Left lung (tissue), 4 donors: ENCODE measurements at regions not wholly inside any gene's neighbourhood (a gene's known extent, or its start where the extent isn't known, plus 50 kb on each side); places are given as distances from the start of the nearest gene placed in this dataset.

Experiments used
- ATAC-seq: fragments of 200-7000 bp; cut with Tn5 transposase; one replicate; pipeline ENCODE4 v1.9.1; 2020; ENCODE audit warnings: moderate library complexity
- DNase-seq, 4 donors: peaks; one replicate each; pipeline ENCODE4 v3.0.0-alpha.2; 2013 to 2020
- H3K27ac ChIP-seq, 2 donors: fragments of 200-600 bp; sonication (generic) in 1 of 2; one replicate each; pipeline versions ENCODE4 v1.5.0 to v1.8.0; 2020 to 2021
- H3K27me3 ChIP-seq, 2 donors: fragments of 200-600 bp; sonication (generic) in 1 of 2; one replicate each; pipeline versions ENCODE4 v1.5.0 to v1.8.0; 2020 to 2021
- H3K36me3 ChIP-seq, 2 donors: fragments of 200-600 bp; sonication (generic) in 1 of 2; one replicate each; pipeline versions ENCODE4 v1.5.0 to v1.8.0; 2020 to 2021
- H3K4me1 ChIP-seq, 2 donors: fragments of 200-600 bp; one replicate each; pipeline ENCODE4 v1.8.0; 2021
- H3K4me3 ChIP-seq, 2 donors: fragments of 200-600 bp; sonication (generic) in 1 of 2; one replicate each; pipeline versions ENCODE4 v1.5.0 to v1.8.0; 2020 to 2021; ENCODE audit warnings: mild to moderate bottlenecking in 1 of 2
- H3K9me3 ChIP-seq, 2 donors: fragments of 200-600 bp; sonication (generic) in 1 of 2; one replicate each; pipeline versions ENCODE4 v1.5.0 to v1.8.0; 2020 to 2021
- intact Hi-C, 2 donors: fragments of 100-400 bp; cut with DNase I; formaldehyde crosslinking; loops; one replicate each; pipeline versions ENCODE4 v1.11.2 to v1.14.2; 2022
- TF ChIP-seq, protein P1 (sequence below), 2 donors: fragments of 200-600 bp; sonication (generic) in 1 of 2; IDR thresholded peaks; one replicate each; pipeline versions ENCODE4 v1.5.0 to v1.8.0; 2021; ENCODE audit warnings: antibody characterized with exemption in 2 of 2
- donor health status: DM: no; HTN: yes; CAD: no.
- donor health status: DM: no; HTN: no; CAD: no.

DNA sequence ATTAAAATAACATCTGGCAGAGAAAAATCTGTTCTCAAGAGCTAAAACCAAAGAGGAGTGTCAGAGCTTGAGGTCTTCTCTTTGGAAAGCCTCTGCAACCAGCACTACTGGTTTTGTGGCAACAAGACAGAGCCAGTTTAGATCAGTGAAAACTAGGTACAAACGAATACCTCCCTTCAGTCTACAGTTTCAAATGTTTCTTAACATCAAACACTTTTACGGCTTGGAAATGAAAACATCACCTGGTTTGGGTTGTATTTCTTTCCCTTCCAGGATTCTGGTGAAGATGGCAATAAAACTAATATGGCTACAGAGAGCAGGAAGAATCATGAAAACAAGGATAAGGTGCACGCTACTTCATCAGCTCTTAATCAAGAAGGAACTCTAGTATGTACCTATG, 339.4 kb upstream of the ESRRG start:
- ATAC-seq (no peak), DNase-seq (no peak)
- H3K9me3 ChIP-seq: no peaks in the 10 kb centered on the region
- TF ChIP-seq, protein P1, sequence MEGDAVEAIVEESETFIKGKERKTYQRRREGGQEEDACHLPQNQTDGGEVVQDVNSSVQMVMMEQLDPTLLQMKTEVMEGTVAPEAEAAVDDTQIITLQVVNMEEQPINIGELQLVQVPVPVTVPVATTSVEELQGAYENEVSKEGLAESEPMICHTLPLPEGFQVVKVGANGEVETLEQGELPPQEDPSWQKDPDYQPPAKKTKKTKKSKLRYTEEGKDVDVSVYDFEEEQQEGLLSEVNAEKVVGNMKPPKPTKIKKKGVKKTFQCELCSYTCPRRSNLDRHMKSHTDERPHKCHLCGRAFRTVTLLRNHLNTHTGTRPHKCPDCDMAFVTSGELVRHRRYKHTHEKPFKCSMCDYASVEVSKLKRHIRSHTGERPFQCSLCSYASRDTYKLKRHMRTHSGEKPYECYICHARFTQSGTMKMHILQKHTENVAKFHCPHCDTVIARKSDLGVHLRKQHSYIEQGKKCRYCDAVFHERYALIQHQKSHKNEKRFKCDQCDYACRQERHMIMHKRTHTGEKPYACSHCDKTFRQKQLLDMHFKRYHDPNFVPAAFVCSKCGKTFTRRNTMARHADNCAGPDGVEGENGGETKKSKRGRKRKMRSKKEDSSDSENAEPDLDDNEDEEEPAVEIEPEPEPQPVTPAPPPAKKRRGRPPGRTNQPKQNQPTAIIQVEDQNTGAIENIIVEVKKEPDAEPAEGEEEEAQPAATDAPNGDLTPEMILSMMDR (IDR thresholded peaks at IDR 0.05): no peak
- H3K4me3 ChIP-seq: no peak overlapping the region
- H3K4me1 ChIP-seq: no peaks in the 10 kb centered on the region
- H3K36me3 ChIP-seq: no peaks in the 10 kb centered on the region
- no peaks in the 10 kb centered on the region for H3K27me3 ChIP-seq
- intact Hi-C loops: no loop called here
- no peak overlapping the region for H3K27ac ChIP-seq

DNA sequence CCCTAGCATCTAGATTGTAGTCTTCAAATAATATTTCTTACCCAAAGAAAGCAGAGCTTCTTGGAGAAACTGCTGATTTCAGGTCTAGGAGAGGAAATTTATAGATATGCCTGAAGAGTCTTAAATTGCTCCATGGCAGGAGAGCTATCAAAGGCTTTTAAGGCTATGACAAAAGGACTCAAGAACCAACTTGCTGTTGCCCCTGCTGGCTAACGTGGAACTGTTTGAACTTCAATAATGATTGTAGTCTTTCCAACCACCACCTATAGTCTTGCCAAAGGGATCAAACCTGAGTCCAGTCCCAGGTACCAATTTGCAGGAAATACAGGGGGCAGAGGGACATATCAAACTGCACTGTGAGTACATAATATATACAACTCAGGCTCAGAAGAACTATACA, 336.2 kb upstream of the ESRRG start:
- Histone ChIP-seq H3K27me3 (no peaks in the 10 kb centered on the region), H3K36me3 (no peaks in the 10 kb centered on the region), H3K4me3 (no peak overlapping the region), H3K27ac (no peak overlapping the region), H3K9me3 (no peaks in the 10 kb centered on the region), H3K4me1 (no peaks in the 10 kb centered on the region)
- intact Hi-C loops: no loop called here
- TF ChIP-seq, protein P1 (IDR thresholded peaks at IDR 0.05): no peak
- ATAC-seq: no peak
- no peak for DNase-seq

DNA sequence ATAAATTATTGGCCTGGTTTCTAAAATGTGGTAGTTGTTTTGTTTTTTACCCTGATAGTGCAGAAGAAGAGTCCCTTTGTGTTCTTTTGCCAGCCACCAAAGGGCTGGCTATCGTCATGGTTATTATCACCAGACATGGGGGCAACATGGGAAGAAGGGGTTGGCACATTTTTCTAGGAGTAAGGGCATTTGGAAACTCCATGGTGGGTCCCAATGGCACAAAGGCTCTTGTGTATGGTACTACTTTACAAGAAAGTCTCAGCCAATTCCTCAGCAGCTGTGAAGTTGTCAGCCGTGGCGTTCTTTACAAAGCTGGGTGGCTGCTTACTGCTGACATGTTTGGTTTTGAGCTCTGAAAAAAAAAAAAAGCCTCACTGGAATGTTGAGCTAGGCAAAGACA, 330.4 kb upstream of the ESRRG start:
- no peak overlapping the region for H3K27ac ChIP-seq
- no peaks in the 10 kb centered on the region for H3K9me3 ChIP-seq
- TF ChIP-seq, protein P1 (IDR thresholded peaks at IDR 0.05): no peak
- H3K27me3 ChIP-seq: no peaks in the 10 kb centered on the region
- DNase-seq (no peak), ATAC-seq (no peak)
- H3K4me3 ChIP-seq: no peak overlapping the region
- H3K4me1 ChIP-seq: no peaks in the 10 kb centered on the region
- no peaks in the 10 kb centered on the region for H3K36me3 ChIP-seq
- intact Hi-C loops: no loop called here

DNA sequence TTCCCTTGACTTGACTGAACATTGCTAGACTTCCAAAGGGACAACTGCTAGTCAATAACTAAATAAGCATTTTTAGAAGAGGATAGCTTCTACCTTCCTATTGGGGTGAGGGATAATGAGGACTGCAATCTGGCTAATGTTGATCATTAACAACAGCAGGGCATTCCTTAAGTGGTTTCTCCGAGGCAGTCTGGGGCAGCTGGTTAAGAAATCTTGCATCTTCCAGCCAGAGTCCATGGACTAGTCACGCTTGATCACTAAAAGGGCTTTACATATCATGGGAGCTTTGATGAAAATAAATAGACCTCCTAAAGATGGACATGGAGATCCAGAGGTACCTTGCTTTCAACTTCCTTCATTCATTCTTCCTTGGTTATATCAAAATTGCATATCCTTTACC, 329.4 kb upstream of the ESRRG start:
- TF ChIP-seq, protein P1 (IDR thresholded peaks at IDR 0.05): no peak
- Histone ChIP-seq H3K4me1 (no peaks in the 10 kb centered on the region), H3K27me3 (no peaks in the 10 kb centered on the region), H3K4me3 (no peak overlapping the region), H3K36me3 (no peaks in the 10 kb centered on the region), H3K9me3 (no peaks in the 10 kb centered on the region), H3K27ac (no peak overlapping the region)
- intact Hi-C loops: no loop called here
- no peak for DNase-seq
- no peak for ATAC-seq

DNA sequence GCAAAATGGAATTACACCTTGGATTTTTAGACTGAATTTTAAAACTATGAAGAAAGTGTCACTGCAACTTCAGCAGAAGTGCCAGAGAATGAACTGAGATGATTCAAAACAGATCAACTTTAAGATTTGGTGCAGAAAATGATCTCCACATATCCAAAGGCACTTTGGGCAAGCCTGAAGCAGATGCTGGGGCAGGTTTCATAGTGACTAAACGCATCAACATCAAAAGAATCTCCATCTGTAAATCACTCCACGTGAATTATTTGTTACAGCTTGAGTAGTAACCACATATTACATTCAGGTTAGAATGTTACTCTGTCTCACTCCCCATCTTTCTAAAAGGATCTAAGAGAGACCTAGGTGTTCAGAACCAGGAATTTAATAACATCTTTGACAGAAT, 329.0 kb upstream of the ESRRG start:
- DNase-seq (no peak), ATAC-seq (no peak)
- H3K4me3 ChIP-seq: no peak overlapping the region
- H3K4me1 ChIP-seq: no peaks in the 10 kb centered on the region
- no peaks in the 10 kb centered on the region for H3K27me3 ChIP-seq
- no peaks in the 10 kb centered on the region for H3K36me3 ChIP-seq
- TF ChIP-seq, protein P1 (IDR thresholded peaks at IDR 0.05): no peak
- H3K27ac ChIP-seq: no peak overlapping the region
- no peaks in the 10 kb centered on the region for H3K9me3 ChIP-seq
- intact Hi-C loops: no loop called here
